Body of pancreas (tissue), 4 donors: ENCODE measurements at regions not wholly inside any gene's neighbourhood (a gene's known extent, or its start where the extent isn't known, plus 50 kb on each side); places are given as distances from the start of the nearest gene placed in this dataset.
"Not testable (repeated sequence)": the region's sequence is repeated elsewhere in the genome, so short reads cannot be mapped to it uniquely, and the experiment has no call there.

ENCODE experiments used
- ATAC-seq: fragments of 150-250 bp; one replicate; pipeline ENCODE4 v1.9.1; 2016
- DNase-seq, 4 donors: peaks; one replicate each; pipeline ENCODE4 v3.0.0-alpha.2; 2019
- H3K27ac ChIP-seq, 4 donors: fragments of 200-600 bp; sonication (generic); 1 replicate in 3 of 4; 2 replicates in 1 of 4; pipeline versions ENCODE4 v1.5.1 to v1.6.1; 2016 to 2019; ENCODE audit warnings: mild to moderate bottlenecking in 1 of 4, mixed read lengths in 1 of 4, moderate library complexity in 1 of 4
- H3K27me3 ChIP-seq, 2 donors: fragments of 200-600 bp; sonication (generic); one replicate each; pipeline ENCODE4 v1.6.0; 2016; ENCODE audit warnings: mild to moderate bottlenecking in 1 of 2
- H3K36me3 ChIP-seq, 2 donors: fragments of 200-600 bp; sonication (generic); replicated peaks in 1 of 2; 2 replicates each; pipeline ENCODE4 v1.5.1; 2016; ENCODE audit warnings: low read depth in 2 of 2; ENCODE audit not compliant: insufficient read depth in 1 of 2
- H3K4me1 ChIP-seq: fragments of 200-600 bp; sonication (generic); one replicate; pipeline ENCODE4 v1.6.0; 2016
- H3K4me3 ChIP-seq, 2 donors: fragments of 200-600 bp; sonication (generic); 1 replicate in 1 of 2; 2 replicates in 1 of 2; pipeline ENCODE4 v1.5.1; 2016 to 2019
- H3K9me3 ChIP-seq, 3 donors: fragments of 200-600 bp; sonication (generic); 1 replicate in 2 of 3; 2 replicates in 1 of 3; pipeline ENCODE4 v1.5.1; 2016
- POLR2A ChIP-seq, 3 donors: fragments of 450-650 bp; IDR thresholded peaks; one replicate each; pipeline ENCODE4 v1.6.1; 2016; ENCODE audit warnings: antibody characterized with exemption in 3 of 3, mild to moderate bottlenecking in 2 of 3
- WGBS, 2 donors: methylation state at CpG; one replicate each; pipeline ENCODE4 v1.1.5; 2017; 5-methylcytosine and 5-hydroxymethylcytosine counted together
- intact Hi-C: fragments of 100-400 bp; cut with DNase I; formaldehyde crosslinking; loops from one replicate; pipeline ENCODE4 v1.15.1; 2023
- TF ChIP-seq, protein P1 (sequence below), 7 experiments: fragments of 450-650 bp in 4 of 7; fragments of 200-600 bp in 3 of 7; sonication (generic) in 3 of 7; IDR thresholded peaks; one replicate each; pipeline ENCODE4 v1.5.1; 2016 to 2019; ENCODE audit warnings: antibody characterized with exemption in 7 of 7

- Histone ChIP-seq H3K4me1 (no peaks in the 10 kb centered on the region), H3K9me3 (no peaks in the 10 kb centered on the region), H3K36me3 (no peaks in the 10 kb centered on the region), H3K27ac (no peak overlapping the region), H3K4me3 (no peak overlapping the region), H3K27me3 (no peaks in the 10 kb centered on the region)
- 49 to 73% methylated on average over 8 to 31 of the region's 31 CpGs for WGBS, 2 donors
- no peak for TF ChIP-seq POLR2A (IDR thresholded peaks at IDR 0.05)
- TF ChIP-seq, protein P1, sequence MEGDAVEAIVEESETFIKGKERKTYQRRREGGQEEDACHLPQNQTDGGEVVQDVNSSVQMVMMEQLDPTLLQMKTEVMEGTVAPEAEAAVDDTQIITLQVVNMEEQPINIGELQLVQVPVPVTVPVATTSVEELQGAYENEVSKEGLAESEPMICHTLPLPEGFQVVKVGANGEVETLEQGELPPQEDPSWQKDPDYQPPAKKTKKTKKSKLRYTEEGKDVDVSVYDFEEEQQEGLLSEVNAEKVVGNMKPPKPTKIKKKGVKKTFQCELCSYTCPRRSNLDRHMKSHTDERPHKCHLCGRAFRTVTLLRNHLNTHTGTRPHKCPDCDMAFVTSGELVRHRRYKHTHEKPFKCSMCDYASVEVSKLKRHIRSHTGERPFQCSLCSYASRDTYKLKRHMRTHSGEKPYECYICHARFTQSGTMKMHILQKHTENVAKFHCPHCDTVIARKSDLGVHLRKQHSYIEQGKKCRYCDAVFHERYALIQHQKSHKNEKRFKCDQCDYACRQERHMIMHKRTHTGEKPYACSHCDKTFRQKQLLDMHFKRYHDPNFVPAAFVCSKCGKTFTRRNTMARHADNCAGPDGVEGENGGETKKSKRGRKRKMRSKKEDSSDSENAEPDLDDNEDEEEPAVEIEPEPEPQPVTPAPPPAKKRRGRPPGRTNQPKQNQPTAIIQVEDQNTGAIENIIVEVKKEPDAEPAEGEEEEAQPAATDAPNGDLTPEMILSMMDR (IDR thresholded peaks at IDR 0.05), result no peak
- intact Hi-C loops, result no loop called here
- DNase-seq (no peak), ATAC-seq (no peak)
These were observed 1327.0 kb downstream of the BRD1 start for GRCh38 chr22:48500471-48501230.

- no peak for ATAC-seq
- Histone ChIP-seq H3K27me3 (no peaks in the 10 kb centered on the region), H3K27ac (no peak overlapping the region), H3K9me3 (no peaks in the 10 kb centered on the region), H3K4me3 (no peak overlapping the region), H3K4me1 (no peaks in the 10 kb centered on the region), H3K36me3 (no peaks in the 10 kb centered on the region)
- intact Hi-C loops, result no loop called here
- TF ChIP-seq, protein P1 (IDR thresholded peaks at IDR 0.05), result no peak
- no peak for TF ChIP-seq POLR2A (IDR thresholded peaks at IDR 0.05)
- DNase-seq, result no peak
- 47 to 63% methylated on average over 19 to 26 of the region's 26 CpGs for WGBS, 2 donors
These were observed 1327.9 kb downstream of the BRD1 start for GRCh38 chr22:48499456-48500425.

GRCh38 chr22:48498526-48499331, 1328.9 kb downstream of the BRD1 start:
- Histone ChIP-seq H3K4me1 (no peaks in the 10 kb centered on the region), H3K9me3 (no peaks in the 10 kb centered on the region), H3K27me3 (no peaks in the 10 kb centered on the region), H3K4me3 (no peak overlapping the region), H3K36me3 (no peaks in the 10 kb centered on the region), H3K27ac (no peak overlapping the region)
- intact Hi-C loops, result no loop called here
- DNase-seq, result no peak
- TF ChIP-seq, protein P1 (IDR thresholded peaks at IDR 0.05), result no peak
- no peak for TF ChIP-seq POLR2A (IDR thresholded peaks at IDR 0.05)
- WGBS, 2 donors, result 44 to 45% methylated on average over 22 to 26 of the region's 26 CpGs
- no peak for ATAC-seq

- intact Hi-C loops, H3K36me3 ChIP-seq, H3K9me3 ChIP-seq, DNase-seq, H3K4me3 ChIP-seq, H3K27me3 ChIP-seq, H3K4me1 ChIP-seq, ATAC-seq, H3K27ac ChIP-seq: not testable (repeated sequence)
- 58 to 78% methylated on average over 2 to 3 of the region's 16 CpGs for WGBS, 2 donors
These were observed 1329.7 kb downstream of the BRD1 start for GRCh38 chr22:48497743-48498520.
